NCI-H2107 treated with DMSO at 0.1 percent for 48 hours (cell line): ENCODE measurements at regions not wholly inside any gene's neighbourhood (a gene's known extent, or its start where the extent isn't known, plus 50 kb on each side); places are given as distances from the start of the nearest gene placed in this dataset.
"Not testable (repeated sequence)": the region's sequence is repeated elsewhere in the genome, so short reads cannot be mapped to it uniquely, and the experiment has no call there.

Source experiments
- DNase-seq: peaks from one replicate; lab custom pipeline; 2025; ENCODE audit not compliant: unreplicated experiment; lab: John Stamatoyannopoulos, UW

DNA sequence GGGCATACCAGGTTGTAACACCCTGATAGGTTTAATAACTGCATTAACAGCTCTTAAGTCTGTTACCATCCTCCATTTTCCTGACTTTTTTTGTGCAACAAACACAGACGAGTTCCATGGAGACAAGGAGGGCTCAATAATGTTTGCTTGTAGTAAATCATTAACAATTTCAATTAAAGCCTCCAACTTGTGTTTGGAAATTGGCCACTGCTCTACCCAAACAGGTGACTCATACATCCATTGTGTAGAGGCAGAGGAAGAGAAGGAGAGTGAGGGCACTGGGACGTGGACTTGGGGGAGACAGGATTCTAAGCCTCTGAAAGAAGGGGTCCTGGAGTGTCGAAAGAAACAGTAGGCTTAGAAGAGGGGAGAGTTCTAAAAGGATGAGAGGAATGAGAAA lies 213.6 kb upstream of the KCNN2 start:
- no peak for DNase-seq

DNA sequence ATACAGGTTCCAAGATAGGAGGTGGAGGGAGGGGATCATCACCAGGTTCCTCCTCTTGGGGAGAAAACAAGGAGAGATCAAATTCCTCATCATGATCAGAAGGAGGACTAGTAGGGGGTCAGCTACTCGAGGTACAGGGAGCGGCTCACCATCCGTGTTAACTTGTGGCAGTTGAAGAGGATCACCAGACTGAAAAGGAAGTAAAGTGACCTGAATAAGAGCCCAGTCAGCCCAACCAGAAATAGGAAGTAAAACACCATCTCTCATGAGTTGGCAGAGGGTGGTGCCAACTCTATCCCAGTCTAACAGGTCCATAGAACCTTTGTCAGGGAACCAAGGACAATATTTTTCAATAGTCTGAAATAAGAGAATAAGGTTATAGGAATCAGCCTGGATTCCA lies 213.1 kb upstream of the KCNN2 start:
- DNase-seq, result not testable (repeated sequence)

GRCh38 chr5:114152656-114153360 lies 209.1 kb upstream of the KCNN2 start:
- no peak for DNase-seq

GRCh38 chr5:114153392-114153791 lies 208.5 kb upstream of the KCNN2 start:
- no peak for DNase-seq

DNA sequence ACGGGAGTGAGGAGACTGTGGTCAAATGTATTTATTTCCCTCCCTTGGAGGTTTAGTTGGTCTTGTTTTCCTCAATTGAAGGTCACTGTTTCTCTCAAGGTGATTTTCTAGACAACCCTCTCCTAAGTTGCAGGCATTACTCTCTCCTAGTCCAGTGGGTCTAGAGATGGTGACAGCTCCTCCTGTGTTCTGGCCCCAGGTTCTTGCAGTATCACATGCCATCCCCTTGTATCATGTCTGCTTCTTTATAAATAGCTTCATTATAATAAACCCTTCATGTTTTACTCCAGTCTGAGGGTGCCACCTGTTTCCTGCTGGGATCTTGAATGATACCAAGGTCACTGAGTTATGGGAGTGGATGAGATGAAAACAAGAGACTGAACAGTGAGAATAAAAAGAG lies 208.0 kb upstream of the KCNN2 start:
- DNase-seq, result no peak

GRCh38 chr5:114166081-114166480 lies 195.8 kb upstream of the KCNN2 start:
- DNase-seq, result no peak

DNA sequence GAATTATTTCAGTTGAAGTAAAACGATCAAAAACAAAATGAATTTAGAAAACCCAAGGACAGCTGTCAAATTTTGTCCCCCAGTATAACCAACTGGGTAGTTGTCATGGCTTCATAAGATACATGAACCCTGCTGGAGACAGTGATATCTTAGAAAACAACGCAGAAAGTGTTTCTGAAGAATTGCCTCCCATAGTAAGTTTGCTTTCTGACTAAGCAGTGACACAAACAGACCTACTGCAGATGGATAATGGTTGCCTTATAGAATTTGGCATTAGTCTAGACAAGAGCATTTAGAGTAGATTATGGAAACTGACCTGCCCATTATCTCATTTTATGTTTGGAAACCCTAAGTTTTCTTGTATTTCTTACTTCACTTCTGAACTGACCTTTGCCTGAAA lies 187.7 kb upstream of the KCNN2 start:
- no peak for DNase-seq

DNA sequence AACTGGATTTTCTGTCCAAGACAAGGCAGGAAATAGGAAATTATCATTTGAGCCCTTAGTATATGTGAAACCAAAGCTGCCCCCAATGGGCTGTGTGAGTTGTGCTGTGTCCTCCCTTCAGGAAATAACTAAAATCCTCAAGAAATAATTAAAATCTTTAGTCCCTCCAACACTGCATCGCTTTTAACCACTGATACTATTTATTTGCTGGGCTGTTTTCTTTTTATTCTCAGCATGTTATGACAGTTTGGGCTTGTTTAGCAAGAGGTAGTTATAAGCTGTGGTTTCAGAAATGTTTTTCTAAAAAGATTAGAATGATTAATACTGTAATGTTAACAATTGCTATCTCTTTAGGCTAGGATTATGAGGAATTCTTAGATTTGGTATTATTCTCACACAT lies 187.0 kb upstream of the KCNN2 start:
- DNase-seq, result no peak

- no peak for DNase-seq
Observed at GRCh38 chr5:114176356-114176755, 185.5 kb upstream of the KCNN2 start.

GRCh38 chr5:114179134-114179533 lies 182.7 kb upstream of the KCNN2 start:
- no peak for DNase-seq

DNA sequence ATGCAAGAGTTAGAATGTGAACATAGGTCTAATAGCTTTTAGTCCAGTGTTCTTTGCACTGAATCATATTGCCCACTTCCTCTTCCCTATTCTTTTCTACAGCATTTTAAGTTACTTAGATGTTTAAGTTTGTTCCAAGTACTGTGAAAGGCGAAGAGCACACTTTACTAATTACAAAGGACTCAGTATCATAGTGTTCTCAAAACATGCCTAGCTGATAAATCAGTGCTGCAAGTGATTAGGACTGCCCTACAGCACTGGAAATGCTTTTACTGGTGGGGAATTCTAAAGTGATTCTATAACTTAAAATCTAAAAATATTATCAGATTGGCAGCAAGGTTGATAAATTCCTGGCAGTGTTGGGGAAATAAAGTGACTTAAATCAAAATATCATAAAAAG lies 177.9 kb upstream of the KCNN2 start:
- DNase-seq, result no peak

DNA sequence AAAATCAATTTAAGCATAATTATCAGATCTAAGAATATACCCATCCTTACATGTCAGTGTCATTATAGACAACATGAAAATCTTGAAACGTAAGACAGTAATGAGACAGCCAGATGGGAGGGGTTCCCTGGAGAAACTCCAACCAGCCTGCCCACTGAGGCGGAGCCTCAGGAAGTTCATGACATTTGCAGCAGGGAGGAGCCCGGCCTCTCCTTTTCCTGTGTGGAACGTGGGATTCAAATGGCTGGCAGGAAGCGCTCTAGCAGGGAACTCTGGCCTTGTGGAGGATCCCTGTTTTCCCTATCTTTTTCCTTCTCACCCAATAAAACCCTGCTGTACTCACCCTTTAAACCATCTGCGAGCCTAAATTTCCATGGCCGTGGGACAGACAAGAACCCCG lies 176.6 kb upstream of the KCNN2 start:
- no peak for DNase-seq

- no peak for DNase-seq
Observed at GRCh38 chr5:114191441-114191840, 170.4 kb upstream of the KCNN2 start.

DNA sequence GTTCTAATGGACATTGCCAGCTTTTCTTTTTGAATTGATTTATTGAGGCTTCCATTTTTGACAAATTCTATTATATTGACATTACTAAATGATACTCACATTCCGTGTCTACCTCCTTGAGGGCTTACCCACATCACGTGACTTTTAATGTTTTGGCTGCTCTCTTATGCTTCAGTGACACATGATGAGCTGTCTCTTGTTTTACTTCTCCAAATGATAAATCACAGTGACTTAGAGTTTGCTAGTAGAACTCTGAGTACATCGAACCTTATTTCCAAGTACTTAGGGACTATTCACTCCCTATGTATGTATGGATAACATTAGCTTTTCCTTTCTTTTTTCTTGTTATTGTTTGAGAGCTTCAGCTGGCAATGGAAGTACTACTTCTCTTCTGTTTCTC lies 169.8 kb upstream of the KCNN2 start:
- no peak for DNase-seq

GRCh38 chr5:114201332-114201731 lies 160.5 kb upstream of the KCNN2 start:
- no peak for DNase-seq

GRCh38 chr5:114204923-114205322 lies 156.9 kb upstream of the KCNN2 start:
- no peak for DNase-seq

GRCh38 chr5:114206640-114207039 lies 155.2 kb upstream of the KCNN2 start:
- DNase-seq, result no peak

GRCh38 chr5:114207615-114208014 lies 154.3 kb upstream of the KCNN2 start:
- DNase-seq, result no peak

DNA sequence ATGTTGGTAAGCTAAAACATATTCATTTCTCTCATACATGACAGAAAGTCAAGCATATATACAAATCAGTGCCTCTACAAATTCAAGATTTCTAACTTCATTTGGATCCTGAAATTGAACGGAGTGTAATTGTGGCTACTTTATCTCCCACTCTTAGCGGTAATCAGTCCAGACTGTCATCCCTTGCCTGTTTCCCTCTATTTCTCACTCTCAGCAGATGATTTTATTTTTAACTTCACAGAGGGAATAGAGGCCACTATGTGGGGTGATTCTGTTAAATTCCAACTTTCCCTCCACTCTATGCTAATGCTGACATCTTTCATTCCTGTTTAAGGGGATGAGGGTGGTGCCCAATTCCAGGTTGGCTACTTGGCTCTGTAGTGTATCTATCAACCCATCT lies 153.8 kb upstream of the KCNN2 start:
- no peak for DNase-seq

GRCh38 chr5:114208588-114208987 lies 153.3 kb upstream of the KCNN2 start:
- no peak for DNase-seq

DNA sequence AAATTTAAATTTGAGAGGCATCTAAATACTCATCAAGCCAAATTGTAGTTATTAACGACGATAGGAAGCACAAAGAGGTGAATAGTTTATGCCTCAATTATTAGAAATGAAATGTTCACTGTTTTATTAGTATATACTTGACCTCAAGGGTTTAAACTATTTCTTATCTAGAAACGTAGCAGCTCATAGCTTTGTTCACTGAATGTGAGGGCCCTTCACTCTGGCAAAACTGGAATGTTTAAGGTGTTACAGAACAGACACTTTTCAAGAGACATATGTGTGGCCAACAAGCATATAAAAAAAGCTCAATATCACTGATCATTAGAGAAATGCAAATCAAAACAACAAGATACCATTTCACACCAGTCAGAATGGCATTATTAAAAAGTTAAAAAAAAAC lies 151.2 kb upstream of the KCNN2 start:
- DNase-seq, result no peak

GRCh38 chr5:114221807-114222206 lies 140.1 kb upstream of the KCNN2 start:
- no peak for DNase-seq

- DNase-seq, result no peak
Observed at GRCh38 chr5:114223866-114224265, 138.0 kb upstream of the KCNN2 start.
